Activated CD8-positive, alpha-beta memory T cell treated with anti-CD3 and anti-CD28 coated beads, Interleukin-2, amount 50 U/mL, for 24 hours (primary cell): ENCODE measurements at regions not wholly inside any gene's neighbourhood (a gene's known extent, or its start where the extent isn't known, plus 50 kb on each side); places are given as distances from the start of the nearest gene placed in this dataset.

Experiments
- DNase-seq: peaks from one replicate; pipeline ENCODE4 v3.0.0-alpha.2; 2020; ENCODE audit errors: extremely low read depth

DNA sequence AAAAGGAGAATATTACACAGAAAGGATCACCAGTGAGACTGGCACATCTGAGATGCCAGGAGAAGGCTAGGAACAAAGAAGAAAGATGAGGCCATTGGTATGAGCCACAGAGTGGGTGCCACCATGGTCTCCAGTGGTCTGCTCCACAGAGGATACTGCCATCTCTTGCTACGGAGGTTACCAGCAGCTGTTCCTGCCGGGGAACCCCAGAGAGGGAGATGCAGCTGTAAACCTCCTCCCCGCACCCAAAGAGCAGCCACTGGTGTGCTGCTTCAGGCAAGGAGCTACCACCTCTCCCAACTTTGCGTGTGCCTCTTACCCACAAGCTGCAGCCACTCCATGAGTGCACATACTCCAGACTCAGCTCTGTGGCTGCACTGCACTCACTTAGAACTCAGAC lies 201.5 kb upstream of the RTL1 start:
- no peak for DNase-seq

DNA sequence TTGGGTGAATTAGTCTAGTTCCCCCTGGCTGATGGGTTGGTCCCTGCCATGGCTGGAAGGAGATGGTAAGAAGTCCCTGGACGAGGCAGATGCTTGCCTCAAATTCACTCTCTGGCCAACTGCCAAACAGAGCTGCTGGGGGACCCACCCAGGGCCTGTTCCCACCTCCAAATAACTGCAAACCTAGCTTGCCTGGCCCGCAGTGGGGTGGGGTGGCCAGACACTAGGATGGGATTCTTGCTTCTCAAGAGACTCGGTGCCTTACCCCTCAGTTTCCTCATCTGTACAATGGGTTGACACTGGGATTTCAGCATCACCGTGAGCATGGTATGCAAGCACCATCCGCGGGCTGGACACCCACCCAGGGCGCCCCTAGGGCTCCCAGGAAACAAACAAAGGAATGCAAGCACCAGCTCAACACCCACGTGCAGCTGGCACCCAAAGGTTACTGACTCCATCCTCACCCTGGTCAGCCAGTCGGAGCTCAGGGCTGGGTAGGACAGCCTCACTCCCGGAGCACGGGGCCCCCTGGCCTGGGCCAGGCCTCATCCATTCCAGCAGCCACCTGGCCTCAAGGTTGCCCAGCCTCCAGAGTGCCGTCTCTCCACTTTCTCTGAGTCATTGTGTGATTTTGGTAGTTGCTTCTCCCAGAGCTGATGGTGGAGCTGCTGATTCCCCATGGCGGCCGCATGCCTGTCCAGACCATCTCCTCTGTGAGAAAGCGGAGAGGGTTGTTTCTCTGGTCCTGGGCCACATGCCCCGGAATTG lies 205.2 kb upstream of the RTL1 start:
- DNase-seq, result no peak

DNA sequence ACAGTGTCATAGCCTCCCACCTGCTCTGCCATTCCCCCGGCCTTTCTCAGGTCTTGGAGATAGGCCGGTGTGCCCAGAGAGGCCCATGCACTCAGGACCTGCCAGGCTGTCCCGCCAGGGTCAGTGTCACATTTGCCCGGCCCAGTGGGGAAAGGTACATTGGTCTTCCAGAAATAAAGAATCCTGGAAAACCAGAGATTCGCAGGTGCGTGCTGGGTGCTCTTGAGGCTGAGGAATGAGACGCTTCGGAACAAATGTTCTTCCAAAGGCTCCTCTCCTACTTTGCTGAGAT lies 205.8 kb upstream of the RTL1 start:
- DNase-seq, result no peak

DNA sequence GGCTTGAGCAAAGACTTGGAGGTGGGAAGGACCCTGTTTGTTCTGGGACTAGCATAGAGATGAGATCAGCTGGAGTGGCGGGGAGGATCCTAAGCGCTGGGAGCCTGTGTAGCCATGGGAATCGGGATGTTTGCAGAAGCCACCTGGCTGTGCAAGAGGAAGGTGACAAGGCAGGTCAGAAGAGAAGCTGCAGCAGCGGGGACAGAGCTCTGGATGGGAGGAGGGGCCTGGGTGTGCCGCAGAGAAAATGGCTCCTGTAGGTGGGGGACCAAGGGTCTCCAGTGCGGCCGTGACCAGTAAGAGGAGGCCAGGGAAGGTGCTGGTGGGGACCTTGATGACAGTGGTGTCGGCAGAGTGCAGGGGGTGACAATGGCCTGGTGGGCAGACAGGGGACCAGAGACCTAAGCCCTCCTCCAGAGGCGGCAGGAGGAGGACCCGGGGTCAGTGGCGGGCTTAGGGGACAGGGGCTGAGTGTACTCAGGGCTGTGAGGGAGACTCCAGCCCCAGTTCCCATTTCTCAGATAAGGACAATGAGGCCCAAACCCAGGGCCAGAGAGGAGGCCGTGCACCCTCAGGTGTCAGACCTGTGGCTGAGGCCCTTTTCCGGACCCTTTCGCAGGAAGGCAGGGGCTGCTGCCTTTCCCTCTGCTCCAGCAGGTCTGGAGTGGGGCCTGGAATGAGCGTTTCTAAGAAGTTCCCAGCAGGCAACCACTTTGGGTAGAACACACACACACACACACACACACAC lies 206.6 kb upstream of the RTL1 start:
- DNase-seq, result no peak

DNA sequence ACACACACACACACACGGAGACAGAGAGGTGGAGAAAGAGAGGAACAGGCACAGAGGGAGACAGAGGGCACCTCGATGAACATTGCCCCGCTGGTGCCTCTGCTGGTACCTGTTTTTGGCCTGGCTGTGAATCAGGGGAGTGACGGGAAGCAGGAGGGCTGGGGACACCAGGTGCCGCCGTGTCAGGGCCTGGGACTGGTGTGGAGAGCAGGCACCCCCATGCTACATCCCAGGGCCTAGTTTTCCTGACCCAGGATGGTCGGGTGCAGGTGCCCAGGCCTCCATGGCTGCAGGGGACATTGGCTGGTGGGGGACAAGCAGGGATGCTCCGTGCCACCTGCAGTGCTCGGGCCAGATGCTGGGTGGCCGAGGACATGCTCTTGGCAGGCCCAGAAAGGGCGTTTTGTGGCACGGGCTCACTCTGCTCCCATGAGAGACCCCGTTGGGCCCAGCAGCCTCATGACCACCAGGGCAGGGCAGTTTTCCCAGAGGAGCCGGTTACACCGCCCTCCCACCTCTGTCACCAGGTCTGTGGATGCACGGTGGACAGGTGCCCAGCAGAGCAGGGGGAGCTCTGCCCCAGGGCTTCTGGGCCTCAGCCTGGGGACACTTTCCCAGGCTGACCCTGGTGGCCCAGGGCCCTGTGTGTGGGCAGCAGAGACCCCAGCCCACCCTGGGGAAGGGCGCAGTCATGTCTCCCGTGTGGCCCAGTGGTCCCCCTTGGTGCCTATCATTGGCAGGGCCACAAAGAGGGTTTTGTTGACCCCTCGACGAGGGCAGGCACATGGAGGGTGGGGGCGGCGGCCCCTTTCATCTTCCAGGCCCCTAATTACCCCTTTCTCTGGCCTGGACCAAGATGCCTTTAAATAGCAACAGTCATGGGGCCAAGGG lies 207.5 kb upstream of the RTL1 start:
- no peak for DNase-seq

DNA sequence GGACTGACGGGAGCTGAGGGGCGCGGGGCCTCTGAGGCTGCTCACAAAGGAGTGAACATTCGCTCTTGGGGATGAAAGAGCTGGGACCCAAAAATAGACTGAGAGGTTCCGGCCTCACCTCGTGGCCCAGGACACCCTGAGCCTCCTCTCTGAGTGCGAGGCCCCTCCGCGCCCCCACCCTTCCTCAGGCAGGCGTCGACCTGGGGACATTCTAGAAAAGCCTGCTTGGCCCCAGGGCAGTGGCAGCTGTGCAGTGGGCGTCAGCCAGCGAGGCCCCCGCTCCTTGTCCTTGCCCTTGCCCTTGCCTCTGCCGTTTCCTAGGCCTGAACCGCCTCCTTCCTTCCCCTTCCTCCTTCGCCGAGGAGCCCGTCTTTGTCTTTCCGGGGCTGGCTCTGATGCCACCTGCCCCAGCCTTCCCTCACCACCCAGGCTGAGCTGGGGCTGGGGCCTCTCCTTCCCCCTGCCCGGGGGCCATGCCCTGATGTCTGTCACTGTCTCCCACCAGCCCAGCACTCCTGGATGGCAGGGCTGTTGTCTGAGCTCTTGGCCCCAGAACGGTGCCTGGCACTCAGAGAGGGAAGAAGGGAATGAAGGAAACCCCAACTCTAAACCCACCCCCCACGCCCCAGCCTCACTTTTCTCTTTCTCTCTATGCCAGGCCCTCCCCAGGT lies 208.2 kb upstream of the RTL1 start:
- no peak for DNase-seq

DNA sequence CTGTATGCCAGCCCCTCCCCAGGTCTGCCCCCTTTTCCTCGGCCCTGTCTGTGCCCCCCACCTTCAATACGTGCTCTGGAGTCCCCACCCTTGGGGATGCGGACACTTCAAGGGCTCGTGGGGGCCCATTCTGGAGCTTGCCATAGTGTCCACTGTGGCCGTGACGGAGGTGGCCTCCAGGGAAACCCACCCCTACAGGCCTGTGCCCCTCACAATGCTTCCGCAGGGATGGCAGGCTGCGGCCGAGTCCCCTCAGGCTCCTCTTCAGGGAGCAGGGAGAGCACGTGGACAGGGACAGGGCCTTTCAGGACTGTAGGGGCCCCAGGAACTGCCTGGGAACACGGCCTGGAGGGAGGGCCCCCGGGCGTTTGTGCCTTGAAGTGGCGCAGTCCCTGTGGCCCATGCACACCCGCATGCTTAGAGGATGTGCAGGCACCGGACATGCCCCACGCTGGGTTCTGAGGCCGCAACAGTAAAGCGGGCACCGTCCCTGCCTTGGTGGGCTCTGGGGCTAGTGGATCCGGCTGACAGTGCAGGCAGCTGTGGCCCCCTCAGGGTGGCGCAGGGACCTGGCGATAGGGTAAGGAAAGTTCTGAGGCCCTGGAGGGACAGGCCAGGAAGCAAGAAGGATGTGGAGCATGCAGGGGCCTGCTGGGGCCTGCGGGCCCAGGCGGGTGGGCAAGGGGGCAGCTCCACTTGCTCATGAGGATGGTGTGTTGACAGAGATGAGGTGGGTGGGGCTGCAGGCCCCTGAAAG lies 209.0 kb upstream of the RTL1 start:
- no peak for DNase-seq

DNA sequence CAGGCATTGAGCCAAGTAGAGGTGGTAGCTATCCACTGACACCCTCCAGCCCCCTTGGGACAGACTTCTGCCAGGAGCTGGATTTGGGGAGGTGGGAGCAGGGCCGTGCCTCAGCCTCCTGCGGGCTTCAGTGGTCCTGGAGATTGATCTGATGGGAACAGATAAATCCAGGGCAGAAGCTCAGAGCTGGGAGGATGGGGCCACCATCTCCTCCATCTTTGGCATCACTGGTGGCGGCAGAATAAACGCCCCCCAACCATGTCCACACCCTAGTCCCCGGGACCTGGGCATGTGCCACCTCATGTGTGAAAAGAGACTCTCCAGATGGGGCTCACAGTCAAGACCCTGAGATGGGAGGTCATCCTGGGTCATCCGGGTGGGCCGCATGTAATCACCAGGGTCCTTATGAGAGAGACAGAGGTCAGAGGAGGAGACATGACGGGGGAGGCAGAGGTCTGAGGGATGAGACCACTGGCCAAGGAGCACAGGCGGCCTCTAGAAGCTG lies 209.6 kb upstream of the RTL1 start:
- no peak for DNase-seq

DNA sequence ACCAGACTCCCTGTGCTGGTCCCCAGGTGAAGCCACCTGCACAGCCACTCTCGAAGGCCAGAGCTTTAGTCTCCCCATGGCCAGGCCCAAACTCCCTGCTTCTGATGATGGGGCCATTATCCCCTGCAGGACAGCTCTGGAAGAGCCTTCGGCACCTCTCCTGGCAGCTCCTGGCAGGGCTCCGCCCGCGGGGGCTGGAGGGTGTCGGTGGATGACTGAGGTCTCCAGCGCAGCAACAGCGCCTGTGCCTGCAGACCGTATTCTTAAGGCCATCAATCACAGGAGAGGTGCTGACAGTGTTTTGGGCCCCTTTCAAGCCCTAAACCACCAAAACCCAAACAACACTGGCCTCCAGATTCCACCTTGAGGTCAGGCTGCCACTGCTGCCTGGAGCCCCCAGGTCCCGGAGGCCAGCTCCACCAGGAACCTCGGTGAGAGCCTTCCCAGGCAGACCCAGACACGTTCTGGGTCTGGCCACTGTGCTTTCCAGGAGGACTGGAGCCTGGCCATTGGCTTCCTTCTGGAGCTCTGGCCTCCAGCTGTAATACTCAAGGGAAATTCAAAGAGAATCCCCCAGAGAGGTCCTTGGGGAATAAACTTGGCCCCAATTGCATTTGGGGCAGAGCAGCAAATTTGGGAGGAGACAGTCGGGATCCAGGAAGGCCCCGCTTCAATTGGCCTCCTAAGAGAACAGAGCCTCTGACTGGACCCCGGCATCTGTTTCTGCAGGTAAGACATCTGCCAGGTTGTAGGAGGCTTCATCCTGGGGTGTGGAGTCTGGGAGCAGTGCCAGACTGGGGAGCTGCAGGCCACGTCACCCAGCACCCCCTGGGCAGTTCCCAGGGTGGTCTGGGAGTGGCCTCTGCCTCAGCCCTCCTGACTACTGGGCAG lies 210.6 kb upstream of the RTL1 start:
- DNase-seq, result no peak

DNA sequence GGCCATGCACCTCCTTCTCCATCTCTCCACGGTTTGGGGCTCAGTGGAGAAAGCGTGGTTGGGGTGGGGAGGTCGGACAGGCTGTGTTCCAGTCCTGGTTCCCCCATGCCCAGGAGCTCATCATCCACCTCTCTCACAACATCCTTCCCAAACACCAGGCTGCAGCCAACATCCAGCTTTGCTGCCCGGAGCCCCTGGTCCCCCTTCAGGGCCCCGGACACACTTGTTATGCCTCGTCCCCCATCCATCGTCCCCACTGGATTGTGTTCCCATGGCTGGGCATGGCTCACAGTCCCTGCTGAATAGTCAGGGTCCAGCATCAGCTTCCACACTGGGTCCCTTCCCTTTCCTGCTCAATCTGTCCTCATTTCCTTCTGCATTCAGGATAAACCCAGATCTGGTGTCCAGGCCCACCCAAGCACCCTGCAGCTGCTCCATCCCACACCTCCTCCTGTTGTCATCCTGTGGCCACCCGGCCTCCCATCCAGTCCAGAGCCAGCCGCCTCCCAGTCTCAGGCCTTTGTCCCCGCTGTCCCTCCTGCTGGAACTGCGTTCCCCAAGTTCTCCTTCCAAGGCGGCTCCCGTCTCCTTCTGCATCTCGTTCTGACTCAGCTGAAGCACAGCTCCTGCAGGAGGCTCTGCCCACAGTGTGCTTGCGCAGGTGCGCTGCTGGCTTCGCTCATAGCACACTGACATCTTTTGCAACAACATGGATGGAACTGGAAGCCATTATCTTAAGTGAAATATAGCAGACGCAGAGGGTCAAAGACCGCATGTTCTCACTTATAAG lies 211.4 kb upstream of the RTL1 start:
- DNase-seq, result no peak

DNA sequence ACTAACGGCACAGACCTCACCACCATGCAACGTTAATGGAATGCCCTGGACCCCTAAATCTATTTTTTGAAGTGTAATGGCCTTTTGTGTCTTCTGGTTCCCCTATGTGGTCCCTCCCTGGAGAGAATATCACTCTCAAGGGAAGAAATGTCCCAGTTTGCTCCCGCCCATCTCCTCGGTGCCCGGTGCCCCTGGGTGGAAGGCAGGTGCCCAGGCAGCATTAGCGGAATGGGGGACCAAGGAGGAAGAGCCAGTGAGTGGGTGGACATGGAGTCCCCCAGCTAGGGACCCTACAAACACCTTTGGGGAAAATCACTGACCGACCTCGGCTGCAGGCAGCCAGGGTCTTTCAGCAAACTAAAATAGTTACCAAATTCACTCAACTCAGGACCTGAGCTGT lies 212.1 kb upstream of the RTL1 start:
- no peak for DNase-seq

DNA sequence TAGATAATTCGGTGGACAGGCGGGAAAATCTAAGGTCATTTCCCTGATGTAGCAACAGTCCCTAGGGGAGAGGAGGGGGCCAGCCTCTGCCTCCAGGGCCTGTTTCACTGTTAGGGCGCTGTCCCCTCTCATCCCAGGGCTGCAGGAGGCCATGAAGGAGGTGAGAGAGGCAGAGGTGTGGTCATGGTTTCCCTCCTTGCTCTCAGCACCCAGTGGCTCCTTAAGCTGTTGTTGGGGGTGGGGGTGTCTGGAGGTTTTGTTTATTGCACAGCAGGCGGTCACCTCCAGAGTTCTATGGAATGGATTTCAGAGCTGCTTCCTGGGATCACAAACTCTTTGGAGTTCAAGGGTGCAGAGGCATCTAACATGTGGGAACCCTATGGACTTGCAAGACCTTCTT lies 212.5 kb upstream of the RTL1 start:
- no peak for DNase-seq

DNA sequence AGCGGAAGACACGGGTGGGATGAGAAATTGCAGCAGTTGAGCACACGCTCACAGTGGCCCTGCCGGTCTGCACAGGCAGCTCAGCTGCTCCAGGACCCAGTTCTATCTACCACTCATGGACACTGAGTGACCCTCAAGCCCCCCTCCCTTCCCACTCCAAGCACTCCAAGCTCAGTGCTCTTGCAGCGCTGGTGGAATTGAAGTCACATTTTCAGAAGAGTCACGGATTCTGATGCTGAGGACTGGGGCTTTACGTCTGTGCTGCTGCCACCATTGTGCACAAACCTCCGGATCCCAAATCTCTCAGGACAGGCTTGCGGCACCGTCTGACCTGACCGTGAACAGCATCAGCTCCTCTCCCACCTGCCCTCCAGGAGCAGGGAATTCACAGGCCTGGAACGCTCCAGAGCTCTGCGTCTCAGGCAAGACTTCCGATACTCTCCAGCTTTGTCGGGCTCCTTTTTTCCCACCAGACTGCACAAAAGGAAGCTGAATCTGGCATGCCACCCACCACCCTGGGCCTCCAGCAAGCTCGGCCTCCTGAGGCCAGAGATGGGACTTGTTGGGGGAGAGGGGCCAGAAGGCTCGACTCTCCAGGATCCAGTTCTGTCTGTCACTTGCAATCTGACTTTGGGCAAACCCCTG lies 213.1 kb upstream of the RTL1 start:
- no peak for DNase-seq

DNA sequence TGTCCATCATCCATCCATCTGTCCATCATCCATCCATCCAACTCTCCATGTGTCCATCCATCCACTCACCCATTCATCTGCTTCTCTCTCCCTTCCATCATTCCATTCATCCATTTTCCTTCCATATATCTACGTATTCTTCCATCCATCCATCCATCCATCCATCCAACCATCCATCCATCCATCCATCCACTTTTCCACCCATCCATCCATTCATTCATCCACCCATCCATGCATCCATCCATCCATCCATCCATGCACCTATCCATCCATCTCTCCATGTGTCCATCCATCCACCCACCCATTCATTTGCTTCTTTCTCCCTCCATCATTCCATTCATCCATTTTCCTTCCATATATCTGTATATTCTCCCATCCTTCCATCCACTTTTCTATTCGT lies 214.0 kb upstream of the RTL1 start:
- no peak for DNase-seq

DNA sequence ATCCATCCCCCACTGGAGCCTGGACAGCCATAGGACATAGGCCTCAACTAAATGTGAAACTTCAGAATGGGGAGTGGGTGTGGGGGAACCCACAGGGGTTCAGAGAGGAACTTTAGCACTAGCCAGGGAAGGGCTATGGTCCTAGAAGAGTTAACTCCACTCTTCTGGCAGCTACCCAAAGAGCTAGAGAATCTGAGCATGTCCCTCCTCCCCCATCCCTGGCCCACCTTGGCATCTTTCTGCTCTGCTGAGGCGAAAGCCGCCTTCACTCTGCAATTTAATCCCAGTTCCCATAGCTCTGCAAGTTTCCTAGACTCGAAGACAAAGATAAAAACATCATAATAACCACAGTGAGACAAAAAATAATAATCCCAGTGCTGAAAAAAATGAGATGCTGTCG lies 214.7 kb upstream of the RTL1 start:
- no peak for DNase-seq

DNA sequence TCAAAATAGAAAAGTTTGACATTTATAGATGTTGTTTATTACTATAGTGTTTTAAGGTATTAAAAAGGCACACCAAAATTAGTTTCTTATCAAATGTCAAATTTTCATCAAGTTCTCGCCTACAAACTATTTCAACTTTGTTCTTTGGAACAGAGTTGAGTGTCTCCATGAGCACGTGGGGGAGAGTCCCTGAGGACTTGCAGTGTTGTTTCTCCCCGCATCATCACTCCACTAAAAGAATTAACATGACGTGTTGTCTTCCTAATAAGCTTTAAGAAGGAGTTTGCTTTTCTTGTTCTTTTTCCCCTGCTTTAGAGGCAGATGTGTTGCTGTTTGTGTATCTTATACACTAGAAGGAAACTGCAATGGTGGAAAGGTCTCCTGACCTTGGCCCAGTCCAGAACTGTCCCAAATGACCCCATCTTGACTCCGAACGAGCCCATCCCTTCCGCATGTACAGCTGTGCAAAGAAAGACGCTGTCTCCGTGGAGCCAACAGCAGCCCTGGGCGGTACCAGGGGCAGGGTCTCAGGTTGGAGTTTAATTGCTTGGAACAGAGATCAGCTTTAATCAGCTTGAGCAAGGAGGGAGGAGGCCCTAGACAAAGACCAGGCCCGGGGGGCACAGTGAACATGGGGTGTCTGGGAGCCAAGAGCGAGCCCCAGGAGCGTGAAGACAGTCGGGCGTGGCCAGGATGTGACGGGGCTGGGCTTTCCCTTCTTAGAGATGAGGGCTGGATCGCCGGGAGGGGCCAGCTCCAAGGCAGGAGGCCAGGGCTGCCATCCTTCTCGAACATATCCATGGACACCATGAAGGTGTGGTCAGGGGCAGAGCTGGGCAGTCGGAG lies 215.4 kb upstream of the RTL1 start:
- DNase-seq, result no peak

DNA sequence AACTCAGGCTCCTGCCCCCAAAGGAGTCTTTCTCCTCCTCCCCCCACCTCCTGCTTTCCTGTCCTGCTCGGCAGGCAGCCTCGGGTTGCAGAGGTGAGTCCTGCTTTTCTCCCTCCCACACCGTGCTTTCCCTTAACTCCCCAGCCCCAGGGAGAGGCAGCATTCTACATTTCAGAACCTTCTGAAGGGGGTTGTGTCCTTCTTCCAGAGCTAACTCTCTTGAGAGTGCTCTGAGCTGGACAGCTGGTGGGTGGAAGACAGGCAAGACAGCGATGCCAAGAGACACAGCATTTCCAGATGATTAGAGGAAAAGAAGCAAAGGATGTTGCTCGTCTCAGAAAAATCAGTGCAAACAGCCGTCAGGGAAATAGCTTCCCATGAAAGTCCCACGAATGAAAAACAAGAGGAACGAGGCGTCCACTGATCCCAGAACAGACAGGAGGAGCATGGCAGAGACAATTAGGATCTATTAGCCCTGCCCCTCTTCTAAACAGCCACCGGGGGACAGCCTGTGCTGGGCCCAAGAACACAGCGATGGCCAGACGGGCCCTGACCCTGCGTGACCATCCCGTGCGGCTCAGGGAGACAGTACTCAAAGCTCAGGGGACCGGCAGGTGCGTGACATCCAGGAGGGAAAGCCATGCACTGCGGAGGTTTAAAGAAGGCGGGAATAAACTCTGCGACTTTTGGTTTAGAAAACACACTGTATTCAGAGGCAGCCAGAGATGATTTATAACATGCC lies 216.5 kb upstream of the RTL1 start:
- DNase-seq, result no peak
